ENCODE measurements at regions not wholly inside any gene's neighbourhood (a gene's known extent, or its start where the extent isn't known, plus 50 kb on each side); places are given as distances from the start of the nearest gene placed in this dataset.

DNA sequence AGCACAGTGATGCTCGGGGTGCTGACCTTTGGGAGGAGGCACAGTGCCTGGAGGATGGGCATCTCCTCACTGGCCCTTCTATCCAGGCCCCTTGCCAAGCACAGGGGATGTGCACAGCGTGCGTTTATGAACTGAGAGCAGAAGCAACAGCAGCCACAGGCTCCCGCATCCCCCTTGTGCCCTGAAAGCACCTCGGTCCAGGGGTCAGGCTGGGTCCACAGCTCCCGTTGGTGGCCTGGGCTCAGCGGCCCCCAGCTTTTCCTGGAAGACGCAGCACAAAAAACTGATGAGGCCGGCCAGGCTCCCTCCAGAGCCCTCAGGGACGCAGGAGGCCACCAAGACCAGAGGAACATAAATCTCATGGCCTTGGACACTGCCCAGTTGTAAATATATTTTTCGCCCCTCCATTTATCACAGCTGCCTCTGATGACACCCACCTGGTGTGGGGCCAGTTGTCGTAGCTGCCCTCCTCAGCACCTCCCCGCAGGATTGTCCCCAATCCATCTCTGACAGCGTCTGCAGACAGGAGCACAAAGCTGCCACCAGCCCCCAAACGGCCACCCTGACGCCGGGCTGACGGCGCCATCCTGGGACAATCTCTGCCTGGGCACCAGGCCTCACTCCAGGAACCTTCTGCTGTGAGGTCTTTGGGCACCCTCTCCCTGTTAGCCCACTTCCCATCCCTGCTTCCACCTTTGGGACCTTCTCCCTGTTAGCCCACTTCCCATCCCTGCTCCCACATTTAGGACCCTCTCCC lies 203.1 kb downstream of the BRD1 start:
- Histone ChIP-seq H3K4me1 (ENCODE audit: control insufficient read depth, low read length) (no peaks in the 10 kb centered on the region), H3K27me3 (ENCODE audit: control insufficient read depth, low read length) (no peaks in the 10 kb centered on the region), H3K9me2 (replicated peaks; ENCODE audit: control insufficient read depth, low read length) (no peaks in the 10 kb centered on the region), H3K79me2 (ENCODE audit: control insufficient read depth, low read length) (peaks cover 68% of the 10 kb centered on the region), H3K4me2 (ENCODE audit: low read length) (no peak overlapping the region), H3K36me3 (ENCODE audit: control insufficient read depth, low read length) (peaks cover 9% of the 10 kb centered on the region; the same call in 1 of the 2 replicates), H3K4me3 (ENCODE audit: low read length) (no peak overlapping the region), H3K9me3 (ENCODE audit: control insufficient read depth, insufficient read depth, low read length) (no peaks in the 10 kb centered on the region), H3K27ac (ENCODE audit: low read depth, low read length) (no peak overlapping the region), H4K20me1 (ENCODE audit: control insufficient read depth, insufficient read depth, low read depth, low read length) (no peaks in the 10 kb centered on the region), H3F3A (ENCODE audit: control insufficient read depth, insufficient read depth) (no peaks in the 10 kb centered on the region)
- no peak for TF ChIP-seq EZH2phosphoT487 (IDR thresholded peaks at IDR 0.05; ENCODE audit: borderline replicate concordance, low read length)
- TF ChIP-seq, protein P1, sequence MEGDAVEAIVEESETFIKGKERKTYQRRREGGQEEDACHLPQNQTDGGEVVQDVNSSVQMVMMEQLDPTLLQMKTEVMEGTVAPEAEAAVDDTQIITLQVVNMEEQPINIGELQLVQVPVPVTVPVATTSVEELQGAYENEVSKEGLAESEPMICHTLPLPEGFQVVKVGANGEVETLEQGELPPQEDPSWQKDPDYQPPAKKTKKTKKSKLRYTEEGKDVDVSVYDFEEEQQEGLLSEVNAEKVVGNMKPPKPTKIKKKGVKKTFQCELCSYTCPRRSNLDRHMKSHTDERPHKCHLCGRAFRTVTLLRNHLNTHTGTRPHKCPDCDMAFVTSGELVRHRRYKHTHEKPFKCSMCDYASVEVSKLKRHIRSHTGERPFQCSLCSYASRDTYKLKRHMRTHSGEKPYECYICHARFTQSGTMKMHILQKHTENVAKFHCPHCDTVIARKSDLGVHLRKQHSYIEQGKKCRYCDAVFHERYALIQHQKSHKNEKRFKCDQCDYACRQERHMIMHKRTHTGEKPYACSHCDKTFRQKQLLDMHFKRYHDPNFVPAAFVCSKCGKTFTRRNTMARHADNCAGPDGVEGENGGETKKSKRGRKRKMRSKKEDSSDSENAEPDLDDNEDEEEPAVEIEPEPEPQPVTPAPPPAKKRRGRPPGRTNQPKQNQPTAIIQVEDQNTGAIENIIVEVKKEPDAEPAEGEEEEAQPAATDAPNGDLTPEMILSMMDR (IDR thresholded peaks at IDR 0.05; ENCODE audit: low read depth, low read length, poor library complexity, severe bottlenecking): no peak

DNA sequence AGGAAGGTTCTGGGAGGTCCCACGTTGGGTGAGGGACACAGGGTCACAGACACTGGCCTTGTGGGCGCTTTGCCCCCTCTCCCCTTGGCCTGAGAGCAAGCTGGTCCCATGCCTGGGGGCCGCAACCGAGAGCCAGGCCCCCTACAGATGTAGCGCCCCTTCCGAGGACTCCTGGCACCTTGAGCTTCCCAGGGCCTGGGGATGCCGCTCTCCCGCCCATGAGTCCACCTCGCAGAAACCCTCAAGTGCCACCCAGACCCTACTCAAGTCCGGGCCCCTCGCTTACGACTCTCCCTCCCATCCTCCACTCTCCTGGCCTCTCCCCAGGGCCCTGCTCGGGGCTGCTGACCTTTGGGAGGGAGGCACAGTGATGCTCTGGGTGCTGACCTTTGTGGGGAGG lies 204.0 kb downstream of the BRD1 start:
- H3K27me3 ChIP-seq (ENCODE audit: control insufficient read depth, low read length): no peaks in the 10 kb centered on the region
- TF ChIP-seq EZH2phosphoT487 (IDR thresholded peaks at IDR 0.05; ENCODE audit: borderline replicate concordance, low read length): no peak
- TF ChIP-seq, protein P1 (IDR thresholded peaks at IDR 0.05; ENCODE audit: low read depth, low read length, poor library complexity, severe bottlenecking): no peak
- H3F3A ChIP-seq (ENCODE audit: control insufficient read depth, insufficient read depth): no peaks in the 10 kb centered on the region
- H3K36me3 ChIP-seq (ENCODE audit: control insufficient read depth, low read length): peaks cover 13% of the 10 kb centered on the region; the same call in 1 of the 2 replicates
- no peak overlapping the region for H3K4me2 ChIP-seq (ENCODE audit: low read length)
- H3K9me3 ChIP-seq (ENCODE audit: control insufficient read depth, insufficient read depth, low read length): no peaks in the 10 kb centered on the region
- no peaks in the 10 kb centered on the region for H3K4me1 ChIP-seq (ENCODE audit: control insufficient read depth, low read length)
- no peaks in the 10 kb centered on the region for H4K20me1 ChIP-seq (ENCODE audit: control insufficient read depth, insufficient read depth, low read depth, low read length)
- H3K79me2 ChIP-seq (ENCODE audit: control insufficient read depth, low read length): peaks cover 67% of the 10 kb centered on the region
- H3K27ac ChIP-seq (ENCODE audit: low read depth, low read length): no peak overlapping the region
- H3K4me3 ChIP-seq (ENCODE audit: low read length): no peak overlapping the region
- no peaks in the 10 kb centered on the region for H3K9me2 ChIP-seq (replicated peaks; ENCODE audit: control insufficient read depth, low read length)

DNA sequence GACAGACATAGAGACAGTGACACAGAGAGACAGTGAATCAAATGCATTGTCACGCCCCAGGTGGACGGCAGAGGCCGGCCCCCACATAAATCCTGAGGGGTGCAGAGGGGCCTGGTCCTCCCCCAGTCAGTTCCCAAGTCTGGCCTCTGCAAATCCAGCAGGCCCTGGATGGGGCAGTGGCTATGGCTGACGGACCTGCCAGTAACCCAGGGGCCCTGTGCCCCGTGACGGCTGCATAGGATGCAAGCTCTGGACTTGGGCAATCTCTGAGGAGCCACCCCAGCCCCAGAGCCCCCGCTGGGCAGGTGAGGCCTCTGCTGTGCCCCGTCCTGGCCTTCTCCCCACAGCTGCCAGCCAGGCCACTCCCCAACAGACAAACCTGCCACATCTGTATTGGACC lies 204.5 kb downstream of the BRD1 start:
- Histone ChIP-seq H3K9me2 (replicated peaks; ENCODE audit: control insufficient read depth, low read length) (no peaks in the 10 kb centered on the region), H3K36me3 (ENCODE audit: control insufficient read depth, low read length) (peaks cover 14% of the 10 kb centered on the region; the same call in 1 of the 2 replicates), H3K27ac (ENCODE audit: low read depth, low read length) (no peak overlapping the region), H3K4me1 (ENCODE audit: control insufficient read depth, low read length) (no peaks in the 10 kb centered on the region), H3K9me3 (ENCODE audit: control insufficient read depth, insufficient read depth, low read length) (no peaks in the 10 kb centered on the region), H3F3A (ENCODE audit: control insufficient read depth, insufficient read depth) (no peaks in the 10 kb centered on the region), H4K20me1 (ENCODE audit: control insufficient read depth, insufficient read depth, low read depth, low read length) (no peaks in the 10 kb centered on the region), H3K27me3 (ENCODE audit: control insufficient read depth, low read length) (no peaks in the 10 kb centered on the region), H3K4me3 (ENCODE audit: low read length) (no peak overlapping the region), H3K4me2 (ENCODE audit: low read length) (no peak overlapping the region), H3K79me2 (ENCODE audit: control insufficient read depth, low read length) (peaks cover 63% of the 10 kb centered on the region)
- TF ChIP-seq, protein P1 (IDR thresholded peaks at IDR 0.05; ENCODE audit: low read depth, low read length, poor library complexity, severe bottlenecking): no peak
- TF ChIP-seq EZH2phosphoT487 (IDR thresholded peaks at IDR 0.05; ENCODE audit: borderline replicate concordance, low read length): no peak
